GM12873 (cell line): ENCODE measurements at regions not wholly inside any gene's neighbourhood (a gene's known extent, or its start where the extent isn't known, plus 50 kb on each side); places are given as distances from the start of the nearest gene placed in this dataset.

Source experiments
- TF ChIP-seq, protein P1 (sequence below): IDR thresholded peaks from 2 replicates; pipeline ENCODE4 v1.5.1; 2012; ENCODE audit warnings: low read depth, mild to moderate bottlenecking, moderate library complexity, low read length, control low read depth; ENCODE audit not compliant: insufficient read depth; ENCODE audit errors: missing control alignments

GRCh38 chr3:72060447-72061034, 275.6 kb upstream of the PROK2 start:
- TF ChIP-seq, protein P1, sequence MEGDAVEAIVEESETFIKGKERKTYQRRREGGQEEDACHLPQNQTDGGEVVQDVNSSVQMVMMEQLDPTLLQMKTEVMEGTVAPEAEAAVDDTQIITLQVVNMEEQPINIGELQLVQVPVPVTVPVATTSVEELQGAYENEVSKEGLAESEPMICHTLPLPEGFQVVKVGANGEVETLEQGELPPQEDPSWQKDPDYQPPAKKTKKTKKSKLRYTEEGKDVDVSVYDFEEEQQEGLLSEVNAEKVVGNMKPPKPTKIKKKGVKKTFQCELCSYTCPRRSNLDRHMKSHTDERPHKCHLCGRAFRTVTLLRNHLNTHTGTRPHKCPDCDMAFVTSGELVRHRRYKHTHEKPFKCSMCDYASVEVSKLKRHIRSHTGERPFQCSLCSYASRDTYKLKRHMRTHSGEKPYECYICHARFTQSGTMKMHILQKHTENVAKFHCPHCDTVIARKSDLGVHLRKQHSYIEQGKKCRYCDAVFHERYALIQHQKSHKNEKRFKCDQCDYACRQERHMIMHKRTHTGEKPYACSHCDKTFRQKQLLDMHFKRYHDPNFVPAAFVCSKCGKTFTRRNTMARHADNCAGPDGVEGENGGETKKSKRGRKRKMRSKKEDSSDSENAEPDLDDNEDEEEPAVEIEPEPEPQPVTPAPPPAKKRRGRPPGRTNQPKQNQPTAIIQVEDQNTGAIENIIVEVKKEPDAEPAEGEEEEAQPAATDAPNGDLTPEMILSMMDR = no peak

DNA sequence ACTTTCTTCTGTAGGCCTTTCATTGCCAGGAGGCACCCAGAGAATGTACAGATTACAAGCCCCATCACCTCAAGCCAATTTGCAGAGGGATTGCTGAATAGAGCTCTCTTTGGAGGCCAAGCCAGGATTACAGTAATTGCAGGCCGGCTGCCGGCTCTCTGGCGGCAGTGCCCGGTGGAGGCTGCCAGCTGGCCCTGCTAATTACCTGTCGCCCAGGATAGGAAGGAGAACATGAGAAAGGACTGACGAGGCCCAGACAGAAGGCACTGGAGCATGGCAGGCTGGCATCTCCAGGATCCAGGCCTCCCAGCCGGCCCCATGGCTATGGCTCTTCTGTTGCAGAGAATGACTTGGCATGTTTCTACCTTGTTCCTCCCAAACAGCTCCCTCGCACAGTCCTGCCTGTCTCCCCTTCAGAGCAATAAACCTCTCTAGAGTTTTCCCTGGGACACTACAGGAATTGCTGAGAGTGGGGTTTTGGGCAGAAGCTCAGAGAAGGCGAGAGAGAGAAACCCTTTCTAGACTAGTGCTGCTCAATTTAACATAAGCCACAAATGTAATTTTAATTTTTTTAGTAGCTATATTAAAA, 273.6 kb upstream of the PROK2 start:
- TF ChIP-seq, protein P1 = no peak

DNA sequence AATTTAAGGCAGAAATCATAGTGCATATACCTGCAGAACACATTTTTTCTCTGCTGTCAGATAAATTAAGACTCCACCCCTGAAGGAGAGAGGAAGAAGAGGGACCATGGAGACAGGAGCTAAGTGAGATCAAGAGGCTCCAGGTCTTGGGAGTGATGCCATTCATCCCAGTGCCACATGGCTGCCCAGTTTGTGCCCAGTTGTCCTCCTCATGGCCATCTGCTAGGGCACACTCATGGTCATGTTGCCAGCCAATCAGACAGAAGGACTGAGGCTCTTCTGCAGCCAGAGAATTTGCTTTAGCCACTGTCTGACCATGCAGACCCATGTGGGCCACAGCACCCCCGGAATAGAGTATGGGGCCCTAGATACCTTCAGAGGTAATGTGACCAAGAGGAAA, 270.5 kb upstream of the PROK2 start:
- TF ChIP-seq, protein P1 = no peak

DNA sequence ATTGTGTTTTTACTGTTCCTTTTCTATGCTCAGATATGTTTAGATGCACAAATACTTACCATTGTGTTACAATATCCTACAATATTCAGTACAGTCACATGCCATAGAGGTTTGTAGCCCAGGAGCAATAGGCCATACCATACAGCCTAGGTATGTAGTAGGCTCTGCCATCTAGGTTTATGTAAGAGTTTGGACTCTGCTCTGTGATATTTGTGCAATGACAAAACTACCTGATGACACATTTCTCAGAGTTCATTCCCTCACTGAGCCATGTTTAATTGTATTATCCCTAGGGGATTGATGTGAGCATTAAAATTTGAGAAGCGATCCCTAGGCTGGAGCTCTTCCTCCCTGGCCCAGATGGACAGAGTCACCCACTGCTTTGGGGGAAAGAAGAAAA, 270.0 kb upstream of the PROK2 start:
- TF ChIP-seq, protein P1 = no peak

- TF ChIP-seq, protein P1 = no peak
Observed at GRCh38 chr3:72052841-72053409, 268.0 kb upstream of the PROK2 start.

GRCh38 chr3:72050771-72051170, 265.8 kb upstream of the PROK2 start:
- TF ChIP-seq, protein P1 = no peak

- TF ChIP-seq, protein P1 = no peak
Observed at GRCh38 chr3:72050048-72050632, 265.2 kb upstream of the PROK2 start.
